HFF-Myc (cell line): ENCODE measurements at regions not wholly inside any gene's neighbourhood (a gene's known extent, or its start where the extent isn't known, plus 50 kb on each side); places are given as distances from the start of the nearest gene placed in this dataset.

Source experiments
- DNase-seq: peaks from one replicate; pipeline ENCODE4 v3.0.0-alpha.2; 2011; ENCODE audit warnings: low read depth; ENCODE audit errors: extremely low read depth
- H3K4me3 ChIP-seq: replicated peaks from 2 replicates; pipeline ENCODE4 v1.5.1; 2011; ENCODE audit warnings: low read depth, mild to moderate bottlenecking, control low read depth, low read length
- CTCF ChIP-seq: IDR thresholded peaks from 2 replicates; pipeline ENCODE4 v1.5.1; 2012; ENCODE audit warnings: mild to moderate bottlenecking, low read depth, low read length, control low read depth; ENCODE audit errors: missing control alignments

GRCh38 chr20:51972056-51972455 is 169.7 kb upstream of the SALL4 start:
- no peak overlapping the region for H3K4me3 ChIP-seq
- DNase-seq = no peak
- TF ChIP-seq CTCF = no peak

GRCh38 chr20:51970858-51971257 is 168.5 kb upstream of the SALL4 start:
- DNase-seq = no peak
- TF ChIP-seq CTCF = no peak
- H3K4me3 ChIP-seq = no peak overlapping the region

GRCh38 chr20:51969191-51969590 is 166.9 kb upstream of the SALL4 start:
- no peak for TF ChIP-seq CTCF
- H3K4me3 ChIP-seq = no peak overlapping the region
- no peak for DNase-seq

GRCh38 chr20:51968151-51968550 is 165.8 kb upstream of the SALL4 start:
- no peak overlapping the region for H3K4me3 ChIP-seq
- no peak for TF ChIP-seq CTCF
- DNase-seq = no peak

GRCh38 chr20:51966296-51966971 is 164.1 kb upstream of the SALL4 start:
- peak; percentile 61 for DNase-seq
- TF ChIP-seq CTCF = peak; percentile 81
- H3K4me3 ChIP-seq = no peak overlapping the region

GRCh38 chr20:51961964-51962761 is 159.8 kb upstream of the SALL4 start:
- no peak for TF ChIP-seq CTCF
- DNase-seq = no peak

More at GRCh38 chr20:51961964-51962761, 159.8 kb upstream of the SALL4 start:
- H3K4me3 ChIP-seq = no peak overlapping the region
